ENCODE measurements at regions not wholly inside any gene's neighbourhood (a gene's known extent, or its start where the extent isn't known, plus 50 kb on each side); places are given as distances from the start of the nearest gene placed in this dataset.

DNA sequence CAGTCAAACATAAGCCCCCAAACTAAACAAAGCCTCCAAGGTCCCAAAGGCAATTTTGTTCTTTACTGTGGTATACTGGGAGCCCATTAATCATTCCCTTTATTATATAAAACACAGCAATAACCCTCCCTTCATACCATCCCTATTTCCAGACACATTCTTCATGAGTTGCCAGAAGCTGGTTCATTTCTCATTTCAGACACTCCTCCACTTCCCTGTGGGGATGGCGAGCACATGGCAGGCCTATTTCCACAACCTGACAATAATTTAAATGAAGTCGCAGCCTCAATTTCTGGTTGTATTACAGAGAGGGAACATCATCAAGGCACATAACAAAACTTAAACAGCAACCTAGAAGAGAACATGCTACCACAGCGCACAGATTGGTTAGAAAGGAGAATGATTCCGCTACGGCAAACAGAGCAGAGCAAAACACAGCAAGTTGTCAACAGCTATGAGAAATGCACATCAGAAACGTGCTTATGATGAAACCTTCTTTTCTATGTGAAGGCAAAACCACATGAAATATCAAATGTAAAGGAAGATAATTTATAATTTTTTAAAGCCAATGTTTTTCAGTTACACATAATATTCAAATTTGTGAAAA lies 63.3 kb upstream of the ARHGEF3 start:
- no peak overlapping the region for H3K27ac ChIP-seq
- POLR2A ChIA-PET, result no interaction called here
- FAIRE-seq (no peak), DNase-seq (ENCODE audit: low read depth in 1 of 2, low spot score in 1 of 2) (no peak), ATAC-seq (no peak)
- TF ChIP-seq FOSB (CRISPR knock-in tag; IDR thresholded peaks at IDR 0.05), result no peak
- TF ChIP-seq, protein P1, sequence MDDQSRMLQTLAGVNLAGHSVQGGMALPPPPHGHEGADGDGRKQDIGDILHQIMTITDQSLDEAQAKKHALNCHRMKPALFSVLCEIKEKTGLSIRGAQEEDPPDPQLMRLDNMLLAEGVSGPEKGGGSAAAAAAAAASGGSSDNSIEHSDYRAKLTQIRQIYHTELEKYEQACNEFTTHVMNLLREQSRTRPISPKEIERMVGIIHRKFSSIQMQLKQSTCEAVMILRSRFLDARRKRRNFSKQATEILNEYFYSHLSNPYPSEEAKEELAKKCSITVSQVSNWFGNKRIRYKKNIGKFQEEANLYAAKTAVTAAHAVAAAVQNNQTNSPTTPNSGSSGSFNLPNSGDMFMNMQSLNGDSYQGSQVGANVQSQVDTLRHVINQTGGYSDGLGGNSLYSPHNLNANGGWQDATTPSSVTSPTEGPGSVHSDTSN (IDR thresholded peaks at IDR 0.05), result no peak
- no peak for TF ChIP-seq ZSCAN20 (CRISPR knock-in tag; IDR thresholded peaks at IDR 0.05)
- TF ChIP-seq MAFK (IDR thresholded peaks at IDR 0.05; ENCODE audit: partially characterized antibody), result no peak
- TF ChIP-seq KDM1A (IDR thresholded peaks at IDR 0.05; ENCODE audit: low read depth), result no peak
- no peak for TF ChIP-seq NR3C1 (IDR thresholded peaks at IDR 0.05)
- TF ChIP-seq HOXA7 (CRISPR knock-in tag; IDR thresholded peaks at IDR 0.05), result no peak
- TF ChIP-seq NPAS2 (CRISPR knock-in tag; IDR thresholded peaks at IDR 0.05; ENCODE audit: borderline replicate concordance), result no peak
- no peak for TF ChIP-seq HDAC2 (IDR thresholded peaks at IDR 0.05)
- no peak for TF ChIP-seq POLR2AphosphoS2 (conservative IDR thresholded peaks at IDR 0.05; ENCODE audit: low read length)
- TF ChIP-seq POLR2A (IDR thresholded peaks at IDR 0.05; ENCODE audit: low read length), result no peak
- TF ChIP-seq SREBF2 (IDR thresholded peaks at IDR 0.05), result no peak
- TF ChIP-seq JUNB (IDR thresholded peaks at IDR 0.05), result no peak
- TF ChIP-seq NFE2L2 (conservative IDR thresholded peaks at IDR 0.05; ENCODE audit: low read length), result no peak
- TF ChIP-seq, protein P2, sequence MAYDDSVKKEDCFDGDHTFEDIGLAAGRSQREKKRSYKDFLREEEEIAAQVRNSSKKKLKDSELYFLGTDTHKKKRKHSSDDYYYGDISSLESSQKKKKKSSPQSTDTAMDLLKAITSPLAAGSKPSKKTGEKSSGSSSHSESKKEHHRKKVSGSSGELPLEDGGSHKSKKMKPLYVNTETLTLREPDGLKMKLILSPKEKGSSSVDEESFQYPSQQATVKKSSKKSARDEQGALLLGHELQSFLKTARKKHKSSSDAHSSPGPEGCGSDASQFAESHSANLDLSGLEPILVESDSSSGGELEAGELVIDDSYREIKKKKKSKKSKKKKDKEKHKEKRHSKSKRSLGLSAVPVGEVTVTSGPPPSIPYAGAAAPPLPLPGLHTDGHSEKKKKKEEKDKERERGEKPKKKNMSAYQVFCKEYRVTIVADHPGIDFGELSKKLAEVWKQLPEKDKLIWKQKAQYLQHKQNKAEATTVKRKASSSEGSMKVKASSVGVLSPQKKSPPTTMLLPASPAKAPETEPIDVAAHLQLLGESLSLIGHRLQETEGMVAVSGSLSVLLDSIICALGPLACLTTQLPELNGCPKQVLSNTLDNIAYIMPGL (CRISPR knock-in tag; IDR thresholded peaks at IDR 0.05; ENCODE audit: borderline replicate concordance), result no peak
- H3K9me3 ChIP-seq, result no peaks in the 10 kb centered on the region
- H3K4me2 ChIP-seq, result no peak overlapping the region
- WGBS (ENCODE audit: missing lambda C conversion rate), result 83% methylated on average over 6 of the region's 6 CpGs
- H3K4me1 ChIP-seq, result peaks cover 5% of the 10 kb centered on the region; the same call in 1 of the 3 replicates
- H3K4me3 ChIP-seq, result no peak overlapping the region
- CTCF ChIA-PET, result no interaction called here

DNA sequence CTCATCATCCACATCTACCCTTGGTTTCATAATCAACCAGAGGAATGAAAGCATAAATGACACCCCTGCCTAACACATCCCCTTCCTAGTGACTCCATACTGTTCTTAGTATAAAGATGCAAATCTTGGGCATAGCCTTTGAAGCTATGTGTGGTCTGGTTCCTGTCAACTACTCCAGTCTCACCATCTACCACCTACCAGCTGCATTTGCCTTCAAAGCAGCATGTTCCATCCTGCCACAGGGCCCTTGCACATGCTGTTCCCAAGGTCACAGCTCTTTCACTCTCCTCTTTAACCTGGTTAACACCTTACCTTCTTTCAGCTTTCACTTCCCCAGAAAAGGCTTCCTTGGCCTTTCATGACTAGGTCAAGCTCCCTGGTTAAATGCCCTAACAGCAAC lies 62.3 kb upstream of the ARHGEF3 start:
- Histone ChIP-seq H3K4me1 (peaks cover 5% of the 10 kb centered on the region; the same call in 1 of the 3 replicates), H3K9me3 (no peaks in the 10 kb centered on the region), H3K4me2 (no peak overlapping the region), H3K4me3 (no peak overlapping the region), H3K27ac (no peak overlapping the region)
- no peak for TF ChIP-seq RCOR1 (IDR thresholded peaks at IDR 0.05; ENCODE audit: low read depth, low read length)
- no peak for TF ChIP-seq KDM5A (IDR thresholded peaks at IDR 0.05)
- no peak for TF ChIP-seq EHMT2 (IDR thresholded peaks at IDR 0.05; ENCODE audit: low read depth)
- TF ChIP-seq, protein P3, sequence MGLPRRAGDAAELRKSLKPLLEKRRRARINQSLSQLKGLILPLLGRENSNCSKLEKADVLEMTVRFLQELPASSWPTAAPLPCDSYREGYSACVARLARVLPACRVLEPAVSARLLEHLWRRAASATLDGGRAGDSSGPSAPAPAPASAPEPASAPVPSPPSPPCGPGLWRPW (IDR thresholded peaks at IDR 0.05), result no peak
- no peak for TF ChIP-seq KDM1A (IDR thresholded peaks at IDR 0.05; ENCODE audit: low read depth)
- no peak for TF ChIP-seq RARB (CRISPR knock-in tag; IDR thresholded peaks at IDR 0.05)
- TF ChIP-seq, protein P4, sequence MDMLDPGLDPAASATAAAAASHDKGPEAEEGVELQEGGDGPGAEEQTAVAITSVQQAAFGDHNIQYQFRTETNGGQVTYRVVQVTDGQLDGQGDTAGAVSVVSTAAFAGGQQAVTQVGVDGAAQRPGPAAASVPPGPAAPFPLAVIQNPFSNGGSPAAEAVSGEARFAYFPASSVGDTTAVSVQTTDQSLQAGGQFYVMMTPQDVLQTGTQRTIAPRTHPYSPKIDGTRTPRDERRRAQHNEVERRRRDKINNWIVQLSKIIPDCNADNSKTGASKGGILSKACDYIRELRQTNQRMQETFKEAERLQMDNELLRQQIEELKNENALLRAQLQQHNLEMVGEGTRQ (IDR thresholded peaks at IDR 0.05), result no peak
- no peak for TF ChIP-seq NPAS2 (CRISPR knock-in tag; IDR thresholded peaks at IDR 0.05; ENCODE audit: borderline replicate concordance)
- no peak for TF ChIP-seq HDAC2 (IDR thresholded peaks at IDR 0.05)
- no peak for TF ChIP-seq SREBF2 (IDR thresholded peaks at IDR 0.05)
- no peak for TF ChIP-seq ZFP36 (IDR thresholded peaks at IDR 0.05; ENCODE audit: borderline replicate concordance, partially characterized antibody)
- TF ChIP-seq, protein P2 (CRISPR knock-in tag; IDR thresholded peaks at IDR 0.05; ENCODE audit: borderline replicate concordance), result no peak
- no peak for TF ChIP-seq RFX5 (IDR thresholded peaks at IDR 0.05)
- TF ChIP-seq POLR2AphosphoS2 (conservative IDR thresholded peaks at IDR 0.05; ENCODE audit: low read length), result no peak
- TF ChIP-seq, protein P5, sequence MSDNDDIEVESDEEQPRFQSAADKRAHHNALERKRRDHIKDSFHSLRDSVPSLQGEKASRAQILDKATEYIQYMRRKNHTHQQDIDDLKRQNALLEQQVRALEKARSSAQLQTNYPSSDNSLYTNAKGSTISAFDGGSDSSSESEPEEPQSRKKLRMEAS (IDR thresholded peaks at IDR 0.05), result no peak
- TF ChIP-seq MAFK (IDR thresholded peaks at IDR 0.05; ENCODE audit: partially characterized antibody), result no peak
- no peak for TF ChIP-seq ESRRA (IDR thresholded peaks at IDR 0.05; ENCODE audit: borderline replicate concordance, low read length)
- no peak for TF ChIP-seq TFCP2L1 (CRISPR knock-in tag; IDR thresholded peaks at IDR 0.05)
- no peak for FAIRE-seq
- CTCF ChIA-PET, result no interaction called here
- POLR2A ChIA-PET, result no interaction called here
- DNase-seq (ENCODE audit: low read depth in 1 of 2, low spot score in 1 of 2), result no peak
- no peak for ATAC-seq
